ENCODE measurements at regions not wholly inside any gene's neighbourhood (a gene's known extent, or its start where the extent isn't known, plus 50 kb on each side); places are given as distances from the start of the nearest gene placed in this dataset.
"Not testable (repeated sequence)": the region's sequence is repeated elsewhere in the genome, so short reads cannot be mapped to it uniquely, and the experiment has no call there.

- H3K4me3 ChIP-seq (ENCODE audit: low read depth, low read length), result peak overlapping the region; percentile 66
- no peak for TF ChIP-seq CTCF (IDR thresholded peaks at IDR 0.05; ENCODE audit: low read depth, low read length)
Measured at GRCh38 chr6:26232940-26233648, 131.9 kb upstream of the BTN3A2 start.

- no peak for TF ChIP-seq CTCF (IDR thresholded peaks at IDR 0.05; ENCODE audit: low read depth, low read length)
- H3K4me3 ChIP-seq (ENCODE audit: low read depth, low read length), result peak overlapping the region; percentile 66
Measured at GRCh38 chr6:26233649-26234420, 131.2 kb upstream of the BTN3A2 start.

- peak overlapping the region; percentile 66 for H3K4me3 ChIP-seq (ENCODE audit: low read depth, low read length)
- no peak for TF ChIP-seq CTCF (IDR thresholded peaks at IDR 0.05; ENCODE audit: low read depth, low read length)
Measured at GRCh38 chr6:26234421-26235301, 130.3 kb upstream of the BTN3A2 start.

GRCh38 chr6:26235302-26235670 is 129.7 kb upstream of the BTN3A2 start:
- H3K4me3 ChIP-seq (ENCODE audit: low read depth, low read length), result peak overlapping the region; percentile 66
- TF ChIP-seq CTCF (IDR thresholded peaks at IDR 0.05; ENCODE audit: low read depth, low read length), result no peak

GRCh38 chr6:26239415-26239814 is 125.6 kb upstream of the BTN3A2 start:
- not testable (repeated sequence) for H3K4me3 ChIP-seq (ENCODE audit: low read depth, low read length)

- no peak for TF ChIP-seq CTCF (IDR thresholded peaks at IDR 0.05; ENCODE audit: low read depth, low read length)
- H3K4me3 ChIP-seq (ENCODE audit: low read depth, low read length), result peak overlapping the region; percentile 58
Measured at GRCh38 chr6:26240157-26241032, 124.6 kb upstream of the BTN3A2 start.
